NCI-H226 (cell line): ENCODE measurements at regions not wholly inside any gene's neighbourhood (a gene's known extent, or its start where the extent isn't known, plus 50 kb on each side); places are given as distances from the start of the nearest gene placed in this dataset.
"Not testable (repeated sequence)": the region's sequence is repeated elsewhere in the genome, so short reads cannot be mapped to it uniquely, and the experiment has no call there.

Source experiments
- DNase-seq: peaks from one replicate; pipeline ENCODE4 v3.0.0-alpha.2; 2015

GRCh38 chr10:10663622-10664021, 354.1 kb upstream of the CELF2 start:
- DNase-seq: no peak

GRCh38 chr10:10665750-10666149, 351.9 kb upstream of the CELF2 start:
- DNase-seq: no peak

- DNase-seq: no peak
Observed at GRCh38 chr10:10667466-10667865, 350.2 kb upstream of the CELF2 start.

GRCh38 chr10:10676972-10677371, 340.7 kb upstream of the CELF2 start:
- DNase-seq: no peak

GRCh38 chr10:10677479-10677878, 340.2 kb upstream of the CELF2 start:
- DNase-seq: peak; percentile 44

GRCh38 chr10:10680496-10680895, 337.2 kb upstream of the CELF2 start:
- DNase-seq: no peak

- no peak for DNase-seq
Observed at GRCh38 chr10:10684972-10685371, 332.7 kb upstream of the CELF2 start.

- no peak for DNase-seq
Observed at GRCh38 chr10:10685566-10685965, 332.1 kb upstream of the CELF2 start.

- no peak for DNase-seq
Observed at GRCh38 chr10:10687751-10688150, 329.9 kb upstream of the CELF2 start.

- no peak for DNase-seq
Observed at GRCh38 chr10:10699427-10699826, 318.2 kb upstream of the CELF2 start.

- DNase-seq: no peak
Observed at GRCh38 chr10:10701084-10701611, 316.5 kb upstream of the CELF2 start.

- no peak for DNase-seq
Observed at GRCh38 chr10:10702211-10702610, 315.5 kb upstream of the CELF2 start.

GRCh38 chr10:10703382-10703781, 314.3 kb upstream of the CELF2 start:
- no peak for DNase-seq

- DNase-seq: no peak
Observed at GRCh38 chr10:10712155-10712704, 305.4 kb upstream of the CELF2 start.

GRCh38 chr10:10714327-10714726, 303.3 kb upstream of the CELF2 start:
- DNase-seq: no peak

- DNase-seq: no peak
Observed at GRCh38 chr10:10716972-10717371, 300.7 kb upstream of the CELF2 start.

- DNase-seq: no peak
Observed at GRCh38 chr10:10722422-10722821, 295.2 kb upstream of the CELF2 start.

GRCh38 chr10:10725196-10725595, 292.5 kb upstream of the CELF2 start:
- DNase-seq: no peak

- no peak for DNase-seq
Observed at GRCh38 chr10:10726101-10726500, 291.6 kb upstream of the CELF2 start.

GRCh38 chr10:10727411-10727810, 290.3 kb upstream of the CELF2 start:
- not testable (repeated sequence) for DNase-seq

- DNase-seq: no peak
Observed at GRCh38 chr10:10727812-10728211, 289.9 kb upstream of the CELF2 start.

- DNase-seq: no peak
Observed at GRCh38 chr10:10730471-10731043, 287.1 kb upstream of the CELF2 start.

GRCh38 chr10:10731366-10731765, 286.3 kb upstream of the CELF2 start:
- DNase-seq: no peak

GRCh38 chr10:10734356-10735064, 283.2 kb upstream of the CELF2 start:
- DNase-seq: no peak
